Right lobe of liver (tissue), 6 donors: ENCODE measurements at regions not wholly inside any gene's neighbourhood (a gene's known extent, or its start where the extent isn't known, plus 50 kb on each side); places are given as distances from the start of the nearest gene placed in this dataset.

Source experiments
- ATAC-seq, 4 donors: fragments of 200-7000 bp; cut with Tn5 transposase; one replicate each; pipeline ENCODE4 v1.9.1; 2020; ENCODE audit warnings: mild to moderate bottlenecking in 4 of 4, moderate library complexity in 4 of 4
- DNase-seq, 3 donors: peaks; one replicate each; pipeline ENCODE4 v3.0.0-alpha.2; 2020
- H3K27ac ChIP-seq, 3 donors: fragments of 200-600 bp; one replicate each; pipeline ENCODE4 v1.8.0; 2022
- H3K27me3 ChIP-seq, 2 donors: fragments of 200-600 bp; one replicate each; pipeline ENCODE4 v1.8.0; 2022
- H3K36me3 ChIP-seq, 4 donors: fragments of 200-600 bp; sonication (generic) in 1 of 4; one replicate each; pipeline versions ENCODE4 v1.5.1 to v1.8.0; 2017 to 2022; ENCODE audit warnings: control low read depth in 1 of 4
- H3K4me1 ChIP-seq, 4 donors: fragments of 200-600 bp; sonication (generic) in 1 of 4; one replicate each; pipeline versions ENCODE4 v1.5.1 to v1.8.0; 2017 to 2022; ENCODE audit warnings: control low read depth in 1 of 4
- H3K4me3 ChIP-seq, 3 donors: fragments of 200-600 bp; one replicate each; pipeline ENCODE4 v1.8.0; 2022
- H3K9me3 ChIP-seq, 4 donors: fragments of 200-600 bp; sonication (generic) in 1 of 4; one replicate each; pipeline versions ENCODE4 v1.5.1 to v1.8.0; 2017 to 2022; ENCODE audit warnings: control low read depth in 1 of 4
- CTCF ChIP-seq, 4 donors: fragments of 200-600 bp in 3 of 4; fragments of 450-650 bp in 1 of 4; IDR thresholded peaks; one replicate each; pipeline versions ENCODE4 v1.5.1 to v1.8.0; 2016 to 2022; ENCODE audit warnings: antibody characterized with exemption in 4 of 4, mild to moderate bottlenecking in 2 of 4
- POLR2A ChIP-seq: fragments of 450-650 bp; IDR thresholded peaks from one replicate; pipeline ENCODE4 v1.6.1; 2017; ENCODE audit warnings: antibody characterized with exemption, mild to moderate bottlenecking
- WGBS: methylation state at CpG from one replicate; pipeline ENCODE4 v1.1.6; 2018; ENCODE audit warnings: low coverage, low lambda C conversion rate; ENCODE audit not compliant: insufficient coverage; ENCODE audit errors: missing lambda C conversion rate; 5-methylcytosine and 5-hydroxymethylcytosine counted together
- intact Hi-C, 2 donors: fragments of 100-400 bp; cut with DNase I; formaldehyde crosslinking; loops; one replicate each; pipeline versions ENCODE4 v1.11.2 to v1.14.1; 2022
- donor health status: DM: no; HTN: yes; CAD: no.
- donor health status: DM: no; HTN: no; CAD: no.
- donor health status: DM: no; HTN: no; CAD: no.
- donor health status: DM: no; HTN: yes; CAD: no.
- donor health status: DM: no; HTN: yes; CAD: no.

GRCh38 chr10:131769571-131770410 is 131.0 kb upstream of the PPP2R2D start:
- Histone ChIP-seq H3K9me3 (no peaks in the 10 kb centered on the region), H3K4me3 (no peak overlapping the region), H3K4me1 (no peaks in the 10 kb centered on the region), H3K36me3 (no peaks in the 10 kb centered on the region), H3K27me3 (no peaks in the 10 kb centered on the region), H3K27ac (no peak overlapping the region)
- no peak for ATAC-seq
- no peak for TF ChIP-seq POLR2A
- no peak for TF ChIP-seq CTCF (IDR thresholded peaks at IDR 0.05)
- peak in 1 of 3 donors; percentile 5 for DNase-seq
- intact Hi-C loops, result no loop called here
- 77% methylated on average over 11 of the region's 19 CpGs for WGBS

- Histone ChIP-seq H3K36me3 (no peaks in the 10 kb centered on the region), H3K4me3 (no peak overlapping the region), H3K4me1 (no peaks in the 10 kb centered on the region), H3K27me3 (no peaks in the 10 kb centered on the region), H3K9me3 (no peaks in the 10 kb centered on the region), H3K27ac (no peak overlapping the region)
- TF ChIP-seq CTCF (IDR thresholded peaks at IDR 0.05) (no peak), POLR2A (no peak)
- WGBS, result 79% methylated on average over 10 of the region's 21 CpGs
- intact Hi-C loops, result no loop called here
- ATAC-seq (no peak), DNase-seq (no peak)
Observed at GRCh38 chr10:131770946-131771633, 129.7 kb upstream of the PPP2R2D start.

- no peaks in the 10 kb centered on the region for H3K4me1 ChIP-seq
- no peak overlapping the region for H3K27ac ChIP-seq
- intact Hi-C loops, result no loop called here
- H3K27me3 ChIP-seq, result no peaks in the 10 kb centered on the region
- ATAC-seq (peak in 1 of 4 donors; percentile 12), DNase-seq (no peak)
- TF ChIP-seq POLR2A, result no peak
- no peak for TF ChIP-seq CTCF (IDR thresholded peaks at IDR 0.05)
- peaks cover 0 to under 1% (median 0%) of the 10 kb centered on the region in 4 donors for H3K9me3 ChIP-seq
- 87% methylated on average over 4 of the region's 16 CpGs for WGBS
- H3K4me3 ChIP-seq, result no peak overlapping the region
- no peaks in the 10 kb centered on the region for H3K36me3 ChIP-seq
Observed at GRCh38 chr10:131771634-131772358, 129.0 kb upstream of the PPP2R2D start.

- H3K4me3 ChIP-seq, result no peak overlapping the region
- no peaks in the 10 kb centered on the region for H3K4me1 ChIP-seq
- ATAC-seq (no peak), DNase-seq (no peak)
- TF ChIP-seq CTCF (IDR thresholded peaks at IDR 0.05), result no peak
- TF ChIP-seq POLR2A, result no peak
- intact Hi-C loops, result no loop called here
- WGBS, result 62% methylated on average over 9 of the region's 9 CpGs
- no peaks in the 10 kb centered on the region for H3K27me3 ChIP-seq
- no peak overlapping the region for H3K27ac ChIP-seq
- peaks cover 0 to 6% (median 0%) of the 10 kb centered on the region in 4 donors for H3K9me3 ChIP-seq
- no peaks in the 10 kb centered on the region for H3K36me3 ChIP-seq
Observed at GRCh38 chr10:131772441-131772840, 128.4 kb upstream of the PPP2R2D start.
